GM21723 (cell line): ENCODE measurements at regions not wholly inside any gene's neighbourhood (a gene's known extent, or its start where the extent isn't known, plus 50 kb on each side); places are given as distances from the start of the nearest gene placed in this dataset.

Experiments used
- ATAC-seq: cut with Tn5 transposase; IDR thresholded peaks from one replicate; pipeline ENCODE4 v1.9.1; 2021; ENCODE audit warnings: mild to moderate bottlenecking, moderate library complexity; ENCODE audit not compliant: unreplicated experiment

- no peak for ATAC-seq
Measured at GRCh38 chr3:98969295-98969694, 67.8 kb upstream of the DCBLD2 start.

GRCh38 chr3:98968824-98969223 lies 67.3 kb upstream of the DCBLD2 start:
- ATAC-seq, result no peak

GRCh38 chr3:98968347-98968746 lies 66.9 kb upstream of the DCBLD2 start:
- no peak for ATAC-seq

- no peak for ATAC-seq
Measured at GRCh38 chr3:98967758-98968157, 66.3 kb upstream of the DCBLD2 start.

GRCh38 chr3:98966862-98967546 lies 65.5 kb upstream of the DCBLD2 start:
- ATAC-seq, result no peak

- no peak for ATAC-seq
Measured at GRCh38 chr3:98966434-98966833, 64.9 kb upstream of the DCBLD2 start.

- ATAC-seq, result no peak
Measured at GRCh38 chr3:98964784-98965183, 63.3 kb upstream of the DCBLD2 start.

GRCh38 chr3:98963546-98963945 lies 62.1 kb upstream of the DCBLD2 start:
- no peak for ATAC-seq

- no peak for ATAC-seq
Measured at GRCh38 chr3:98962951-98963350, 61.5 kb upstream of the DCBLD2 start.

GRCh38 chr3:98962189-98962930 lies 60.9 kb upstream of the DCBLD2 start:
- ATAC-seq, result no peak

GRCh38 chr3:98961161-98962155 lies 60.0 kb upstream of the DCBLD2 start:
- ATAC-seq, result no peak

GRCh38 chr3:98957681-98958080 lies 56.2 kb upstream of the DCBLD2 start:
- no peak for ATAC-seq

GRCh38 chr3:98956008-98956407 lies 54.5 kb upstream of the DCBLD2 start:
- no peak for ATAC-seq

GRCh38 chr3:98954791-98955604 lies 53.5 kb upstream of the DCBLD2 start:
- no peak for ATAC-seq

- no peak for ATAC-seq
Measured at GRCh38 chr3:98954242-98954641, 52.7 kb upstream of the DCBLD2 start.

- no peak for ATAC-seq
Measured at GRCh38 chr3:98952404-98952803, 50.9 kb upstream of the DCBLD2 start.
